ENCODE measurements at regions not wholly inside any gene's neighbourhood (a gene's known extent, or its start where the extent isn't known, plus 50 kb on each side); places are given as distances from the start of the nearest gene placed in this dataset.
"Not testable (repeated sequence)": the region's sequence is repeated elsewhere in the genome, so short reads cannot be mapped to it uniquely, and the experiment has no call there.

DNA sequence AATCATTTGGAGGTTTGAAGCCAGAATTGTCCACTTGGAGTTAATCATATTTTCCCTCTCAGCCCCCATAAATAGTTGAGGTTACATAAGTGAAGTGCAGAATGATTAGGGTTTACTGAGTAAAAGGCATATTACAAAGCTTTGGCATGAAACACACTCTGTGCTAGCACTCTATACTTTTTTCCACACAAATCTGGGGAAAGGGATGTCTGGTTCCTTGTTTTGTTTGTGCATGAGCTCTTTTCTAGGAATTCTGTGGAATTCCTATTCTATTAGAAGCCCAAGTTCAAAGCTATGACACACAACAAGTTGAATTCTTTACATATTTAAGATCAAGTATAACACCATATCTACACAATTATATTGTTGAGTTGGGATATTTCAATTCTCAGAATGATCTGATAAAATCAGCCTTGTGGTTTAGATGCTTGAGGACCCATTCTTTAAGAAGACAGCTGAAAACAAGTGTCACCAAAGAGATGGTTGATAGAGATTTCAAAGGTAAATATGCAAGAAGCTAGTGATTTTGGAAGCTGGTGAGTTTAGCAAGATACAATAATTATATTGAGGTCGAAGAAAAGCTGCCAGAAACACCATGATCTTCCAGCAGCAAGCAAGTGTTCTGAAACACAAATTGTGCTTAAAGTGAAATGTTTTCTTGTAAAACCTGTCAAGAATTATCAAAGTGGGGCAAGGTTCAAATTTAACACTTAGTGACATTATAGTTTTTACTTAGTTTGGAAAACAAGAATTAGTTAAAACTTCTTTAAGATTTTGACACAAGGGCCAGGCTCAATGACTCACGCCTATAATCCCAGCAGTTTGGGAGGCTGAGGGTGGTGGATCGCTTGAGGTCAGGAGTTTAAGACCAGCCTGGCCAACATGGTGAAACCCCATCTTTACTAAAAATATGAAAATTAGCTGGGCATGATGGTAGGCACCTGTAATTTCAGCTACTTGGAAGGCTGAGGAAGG lies 122.6 kb downstream of the INHBA start:
- FAIRE-seq: no peak
- no peak for DNase-seq (ENCODE audit: extremely low spot score, insufficient read length, low read depth)

DNA sequence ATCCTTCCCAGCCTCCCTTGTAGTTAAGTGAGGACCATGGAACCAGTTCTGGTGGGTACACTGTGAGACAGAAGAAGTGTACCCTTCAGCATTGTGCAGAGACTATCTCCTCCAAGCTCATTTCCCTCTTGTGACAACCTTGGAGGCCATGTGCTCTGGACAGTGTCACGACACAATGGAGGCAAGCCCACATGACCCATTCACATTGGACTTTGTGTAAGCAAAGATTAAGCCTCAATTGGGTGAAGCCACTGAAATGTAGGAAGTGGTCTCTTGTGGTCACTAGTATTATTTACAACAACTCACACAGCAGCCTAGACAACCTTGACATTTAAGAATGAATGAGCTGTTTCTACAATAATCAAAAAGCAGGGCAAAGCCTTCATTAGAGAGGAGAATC lies 124.2 kb downstream of the INHBA start:
- DNase-seq (ENCODE audit: extremely low spot score, insufficient read length, low read depth) (no peak), FAIRE-seq (no peak)

DNA sequence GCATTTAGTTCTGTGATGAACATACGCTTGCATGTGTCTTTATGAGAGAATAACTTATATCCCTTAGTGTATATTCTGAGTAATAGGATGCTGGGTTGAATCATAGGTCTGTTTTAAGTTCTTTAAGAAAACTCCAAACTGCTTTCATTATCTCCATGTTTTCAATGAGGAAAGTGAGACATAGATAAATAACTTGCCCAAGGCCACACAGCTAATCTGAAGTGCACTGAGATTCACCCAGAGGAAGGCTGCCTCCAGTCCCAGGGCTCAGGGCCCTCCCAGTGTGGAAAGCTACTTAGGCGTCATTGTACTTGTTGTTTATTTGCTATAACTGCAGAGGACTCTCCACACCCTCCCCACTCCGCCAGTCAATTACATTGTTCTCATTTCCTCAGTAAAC lies 126.7 kb downstream of the INHBA start:
- DNase-seq (ENCODE audit: extremely low spot score, insufficient read length, low read depth) (no peak), FAIRE-seq (no peak)

DNA sequence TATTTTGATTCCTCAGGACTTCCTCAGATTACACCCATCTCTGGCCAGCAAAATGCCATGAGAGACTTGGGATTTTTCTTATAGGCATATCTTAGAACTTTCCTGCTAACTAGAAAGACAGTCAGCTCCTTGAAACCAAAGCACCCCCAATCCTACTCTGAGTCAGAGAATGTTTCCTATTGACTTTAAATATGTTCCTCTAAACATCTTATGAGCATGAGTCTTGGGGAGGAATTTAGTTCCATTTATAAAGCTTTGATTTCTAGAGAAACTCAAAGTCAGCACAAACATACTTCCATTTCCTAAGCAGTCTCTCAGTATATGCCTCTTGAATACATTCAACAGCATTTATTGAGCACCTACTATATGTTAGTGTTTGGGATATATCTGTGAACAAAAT lies 128.5 kb downstream of the INHBA start:
- DNase-seq (ENCODE audit: extremely low spot score, insufficient read length, low read depth): no peak
- FAIRE-seq: no peak

GRCh38 chr7:41573862-41574261 lies 129.0 kb downstream of the INHBA start:
- FAIRE-seq (no peak), DNase-seq (ENCODE audit: extremely low spot score, insufficient read length, low read depth) (no peak)

DNA sequence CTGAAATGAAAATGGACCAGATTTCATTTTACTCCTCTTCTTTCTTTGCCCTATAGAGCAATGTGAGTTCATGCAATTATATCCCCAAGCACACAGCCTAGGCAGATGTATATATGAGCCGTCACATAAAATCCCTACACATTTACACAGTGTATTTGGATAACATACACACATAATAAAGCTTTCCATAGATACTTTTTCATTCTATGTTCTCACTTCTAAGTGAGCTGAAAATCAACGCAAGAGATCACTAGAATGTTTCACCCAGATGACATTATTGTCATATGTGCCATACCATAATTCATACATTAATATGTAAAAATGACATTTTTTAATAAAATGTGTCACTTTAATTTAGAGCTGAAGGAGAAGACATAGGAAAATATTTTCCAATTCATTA lies 129.4 kb downstream of the INHBA start:
- FAIRE-seq: no peak
- DNase-seq (ENCODE audit: extremely low spot score, insufficient read length, low read depth): no peak

DNA sequence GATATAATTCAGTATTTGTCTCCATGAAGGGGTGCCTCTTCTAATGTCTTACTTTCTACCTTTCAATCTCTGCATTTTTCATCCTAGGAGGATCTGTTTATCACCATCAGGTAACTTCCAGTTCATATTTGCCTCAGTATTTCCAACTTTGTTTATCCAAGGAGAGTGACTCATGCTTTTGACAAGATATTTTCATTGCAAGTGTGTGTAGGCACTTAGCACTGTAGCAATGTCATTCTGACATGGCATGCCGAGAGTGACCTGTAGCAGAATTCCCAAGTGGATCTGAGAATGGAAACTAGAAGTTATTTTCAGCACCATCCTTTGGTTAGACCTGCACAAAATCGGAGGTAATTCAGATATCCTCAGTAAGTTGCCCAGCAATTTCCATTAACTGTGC lies 129.9 kb downstream of the INHBA start:
- DNase-seq (ENCODE audit: extremely low spot score, insufficient read length, low read depth) (no peak), FAIRE-seq (no peak)

- FAIRE-seq: no peak
These were observed 131.3 kb downstream of the INHBA start for GRCh38 chr7:41571573-41571972.

DNA sequence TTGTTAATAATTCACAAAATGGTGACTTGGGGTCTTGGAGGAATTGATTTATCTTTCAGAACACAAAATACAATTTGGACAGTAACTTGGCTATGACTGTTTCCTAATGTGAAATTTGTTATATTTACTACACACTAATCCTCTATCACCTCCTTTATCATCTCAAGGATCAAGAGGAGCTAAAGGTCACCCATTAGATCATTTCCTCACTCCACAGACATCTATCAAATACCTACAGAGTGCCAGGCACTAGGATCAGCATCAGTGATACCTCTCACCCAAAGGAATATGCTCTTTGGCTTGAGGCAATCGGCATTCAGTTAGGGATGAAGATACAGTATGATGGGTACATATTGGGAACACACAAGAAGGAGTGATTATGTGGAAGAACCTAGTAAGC lies 132.1 kb downstream of the INHBA start:
- FAIRE-seq: no peak
- no peak for DNase-seq (ENCODE audit: extremely low spot score, insufficient read length, low read depth)

More at GRCh38 chr7:41571573-41571972, 131.3 kb downstream of the INHBA start:
- no peak for DNase-seq (ENCODE audit: extremely low spot score, insufficient read length, low read depth)

GRCh38 chr7:41568135-41568534 lies 134.8 kb downstream of the INHBA start:
- no peak for DNase-seq (ENCODE audit: extremely low spot score, insufficient read length, low read depth)

DNA sequence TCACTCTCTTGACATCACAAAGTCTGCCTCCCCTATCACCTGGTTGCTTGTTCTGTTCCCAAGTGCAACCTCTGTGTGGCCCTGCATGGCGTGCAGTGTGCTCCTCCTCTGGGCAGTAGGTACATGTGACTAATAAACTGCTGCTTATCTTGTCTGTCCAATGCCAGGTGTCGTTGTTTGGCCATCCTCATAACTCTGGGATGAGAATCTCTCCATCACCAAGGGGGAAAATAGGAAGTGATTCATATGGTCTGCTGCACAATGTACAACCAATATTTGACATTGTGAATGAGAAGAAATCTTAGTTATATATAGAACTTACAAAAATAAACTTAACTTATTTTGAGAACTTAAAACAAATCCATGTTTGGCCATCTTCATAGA lies 135.2 kb downstream of the INHBA start:
- DNase-seq (ENCODE audit: extremely low spot score, insufficient read length, low read depth) (no peak), FAIRE-seq (no peak)

More at GRCh38 chr7:41568135-41568534, 134.8 kb downstream of the INHBA start:
- no peak for FAIRE-seq

DNA sequence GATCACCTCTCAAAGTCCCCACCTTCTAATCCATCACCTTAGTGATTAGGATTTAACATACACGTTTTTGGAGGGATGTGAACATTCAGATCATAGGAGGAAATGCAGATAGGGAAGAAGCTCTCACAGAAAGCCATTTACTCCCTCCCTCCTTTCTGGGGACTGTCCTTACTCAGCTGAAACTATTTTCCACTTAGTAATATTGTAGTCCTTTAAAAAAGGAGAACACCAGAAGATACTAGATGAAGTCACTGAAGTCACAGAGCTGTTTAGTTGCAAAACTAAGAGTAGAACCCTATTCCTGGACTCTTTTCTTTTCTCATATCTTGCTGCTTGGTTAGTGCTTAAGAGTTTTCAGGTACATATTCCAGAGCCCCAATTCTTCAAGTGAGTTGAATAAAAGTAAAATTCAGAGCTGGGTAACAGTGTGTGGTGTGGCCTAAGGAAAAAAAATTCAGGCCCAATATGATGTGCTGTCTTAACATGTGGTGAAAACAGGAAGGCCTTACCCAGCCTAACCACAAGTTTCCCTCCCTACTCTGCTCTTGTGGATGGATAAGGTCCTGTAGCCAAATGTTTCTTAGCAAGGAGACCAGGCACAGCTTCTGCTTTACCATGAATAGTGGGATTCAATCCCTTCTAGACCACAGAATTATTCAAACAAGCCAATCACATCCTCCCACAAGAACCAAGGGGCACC lies 135.7 kb downstream of the INHBA start:
- FAIRE-seq: no peak
- no peak for DNase-seq (ENCODE audit: extremely low spot score, insufficient read length, low read depth)

DNA sequence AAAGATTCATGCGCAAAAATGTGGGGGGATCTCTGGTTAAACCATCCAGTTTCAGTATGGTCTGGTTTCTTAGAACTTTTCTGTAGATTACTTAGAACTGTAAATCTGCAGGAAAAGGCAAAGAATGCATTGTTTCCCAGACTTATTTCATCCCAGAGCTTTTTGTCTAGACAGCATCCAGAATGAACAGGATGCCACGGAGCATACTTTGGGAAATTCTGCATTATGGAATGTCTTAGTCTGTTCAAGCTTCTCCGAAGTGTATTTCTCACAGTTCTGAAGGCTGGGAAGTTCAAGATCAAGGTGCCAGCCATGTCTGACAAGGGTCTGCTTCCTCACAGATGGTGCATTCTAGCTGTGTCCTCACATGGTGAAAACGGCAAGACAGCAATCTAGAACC lies 136.3 kb downstream of the INHBA start:
- DNase-seq (ENCODE audit: extremely low spot score, insufficient read length, low read depth): no peak
- FAIRE-seq: no peak

GRCh38 chr7:41565655-41566054 lies 137.2 kb downstream of the INHBA start:
- FAIRE-seq (no peak), DNase-seq (ENCODE audit: extremely low spot score, insufficient read length, low read depth) (no peak)

DNA sequence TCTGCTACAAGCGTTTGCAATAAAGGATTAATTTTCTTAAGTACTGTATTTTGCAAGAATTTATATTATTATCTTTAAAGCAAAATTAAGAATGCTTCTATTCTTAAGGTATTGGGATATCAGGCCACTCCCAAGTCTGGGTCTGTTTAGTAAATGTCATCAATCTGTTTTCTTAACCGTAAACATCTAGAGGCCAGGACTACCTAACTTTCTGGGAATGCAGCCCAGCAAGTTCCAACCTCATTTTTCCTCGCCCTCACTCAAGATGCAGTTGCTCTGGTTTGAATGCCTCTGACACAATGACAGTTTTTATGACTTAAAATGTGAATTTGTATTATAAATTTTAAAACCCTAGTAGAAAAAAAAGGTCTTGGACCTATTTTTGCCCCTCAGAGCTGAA lies 143.5 kb downstream of the INHBA start:
- no peak for FAIRE-seq
- no peak for DNase-seq (ENCODE audit: extremely low spot score, insufficient read length, low read depth)

- DNase-seq (ENCODE audit: extremely low spot score, insufficient read length, low read depth): no peak
- no peak for FAIRE-seq
These were observed 148.4 kb downstream of the INHBA start for GRCh38 chr7:41554481-41554880.

DNA sequence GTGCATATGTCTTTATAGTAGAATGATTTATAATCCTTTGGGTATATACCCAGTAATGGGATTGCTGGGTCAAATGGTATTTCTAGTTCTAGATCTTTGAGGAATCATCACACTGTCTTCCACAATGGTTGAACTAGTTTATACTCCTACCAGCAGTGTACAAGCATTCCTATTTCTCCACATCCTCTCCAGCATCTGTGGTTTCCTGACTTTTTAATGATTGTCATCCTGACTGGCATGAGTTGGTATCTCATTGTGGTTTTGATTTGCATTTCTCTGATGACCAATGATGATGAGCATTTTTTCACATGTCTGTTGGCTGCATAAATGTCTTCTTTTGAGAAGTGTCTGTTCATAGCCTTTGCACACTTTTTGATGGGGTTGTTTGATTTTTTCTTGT lies 152.8 kb downstream of the INHBA start:
- FAIRE-seq: not testable (repeated sequence)

DNA sequence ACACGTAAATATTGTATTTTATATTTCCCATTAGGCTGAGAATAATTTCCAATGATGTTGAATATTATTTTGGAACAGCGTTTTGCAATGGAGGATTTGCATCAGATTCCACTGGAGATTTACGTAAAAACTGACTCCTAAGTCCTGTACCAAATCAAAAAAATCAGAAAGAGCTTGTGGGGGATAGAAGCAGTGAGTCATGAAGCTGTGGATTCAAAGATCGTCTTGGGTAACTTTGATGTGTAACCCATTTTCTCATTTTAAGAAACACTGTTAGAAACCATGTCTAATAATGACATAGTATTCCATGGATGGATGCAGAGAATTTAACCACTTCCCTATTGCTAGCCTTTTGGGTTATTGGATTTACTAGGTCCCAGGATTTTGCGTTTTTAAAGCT lies 158.6 kb downstream of the INHBA start:
- FAIRE-seq (no peak), DNase-seq (ENCODE audit: extremely low spot score, insufficient read length, low read depth) (no peak)

More for the DNA sequence above, 152.8 kb downstream of the INHBA start:
- not testable (repeated sequence) for DNase-seq (ENCODE audit: extremely low spot score, insufficient read length, low read depth)

DNA sequence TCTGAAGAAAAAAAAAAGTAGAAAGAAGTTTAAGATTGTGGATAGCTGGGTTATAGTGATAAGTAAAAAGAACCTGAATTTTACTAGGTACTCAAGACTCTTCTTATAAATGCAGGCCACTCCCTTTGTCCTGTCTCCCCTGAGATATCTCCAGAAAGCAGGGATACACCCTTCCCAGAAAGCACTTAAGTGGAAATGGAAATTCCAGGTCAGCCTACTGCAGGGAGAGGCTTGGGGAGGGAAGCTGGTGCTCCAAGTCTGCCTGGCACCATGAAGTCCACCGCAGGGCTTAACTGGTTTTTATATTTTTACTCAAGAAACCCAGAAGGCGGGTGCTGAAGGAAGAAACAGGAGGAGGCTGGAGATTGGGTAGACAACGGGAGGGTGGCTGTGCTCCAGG lies 162.3 kb downstream of the INHBA start:
- no peak for DNase-seq (ENCODE audit: extremely low spot score, insufficient read length, low read depth)
- no peak for FAIRE-seq

- DNase-seq (ENCODE audit: extremely low spot score, insufficient read length, low read depth) (no peak), FAIRE-seq (no peak)
These were observed 163.8 kb downstream of the INHBA start for GRCh38 chr7:41538810-41539724.

Measured in GM18507 (cell line).